ENCODE measurements at regions not wholly inside any gene's neighbourhood (a gene's known extent, or its start where the extent isn't known, plus 50 kb on each side); places are given as distances from the start of the nearest gene placed in this dataset.

- TF ChIP-seq EP300 (IDR thresholded peaks at IDR 0.05) (no peak), POLR2AphosphoS5 (IDR thresholded peaks at IDR 0.05) (no peak), CTCF (IDR thresholded peaks at IDR 0.05) (no peak)
Observed at GRCh38 chr6:167409694-167410093, 84.8 kb downstream of the TTLL2 start.

Data from suprapubic skin (tissue), 4 donors.